Upper lobe of left lung (tissue), 6 donors: ENCODE measurements at regions not wholly inside any gene's neighbourhood (a gene's known extent, or its start where the extent isn't known, plus 50 kb on each side); places are given as distances from the start of the nearest gene placed in this dataset.

ENCODE experiments used
- ATAC-seq, 2 donors: fragments of 200-7000 bp; cut with Tn5 transposase; one replicate each; pipeline ENCODE4 v1.9.1; 2022; ENCODE audit warnings: mild to moderate bottlenecking in 2 of 2, moderate library complexity in 2 of 2; ENCODE audit not compliant: low FRiP score in 2 of 2
- DNase-seq, 2 donors: peaks; one replicate each; pipeline ENCODE4 v3.0.0-alpha.2; 2019 to 2020
- H3K27ac ChIP-seq, 4 donors: fragments of 200-600 bp; sonication (generic); one replicate each; pipeline ENCODE4 v1.5.1; 2016 to 2019
- H3K27me3 ChIP-seq, 4 donors: fragments of 200-600 bp; sonication (generic); one replicate each; pipeline ENCODE4 v1.5.1; 2017 to 2019
- H3K36me3 ChIP-seq, 4 donors: fragments of 200-600 bp; sonication (generic); one replicate each; pipeline ENCODE4 v1.5.1; 2016 to 2019
- H3K4me1 ChIP-seq, 4 donors: fragments of 200-600 bp; sonication (generic); one replicate each; pipeline ENCODE4 v1.5.1; 2018 to 2019
- H3K4me3 ChIP-seq, 4 donors: fragments of 200-600 bp; sonication (generic); one replicate each; pipeline ENCODE4 v1.5.1; 2017 to 2019; ENCODE audit warnings: mild to moderate bottlenecking in 2 of 4, moderate library complexity in 1 of 4
- H3K9me3 ChIP-seq, 4 donors: fragments of 200-600 bp; sonication (generic); one replicate each; pipeline ENCODE4 v1.5.1; 2018 to 2019
- CTCF ChIP-seq, 6 experiments: fragments of 450-650 bp in 4 of 6; fragments of 200-600 bp in 2 of 6; sonication (generic) in 2 of 6; IDR thresholded peaks; one replicate each; pipeline ENCODE4 v1.5.1; 2016 to 2019; ENCODE audit warnings: antibody characterized with exemption in 6 of 6
- EP300 ChIP-seq, 4 donors: sonication (generic); formaldehyde crosslinking; IDR thresholded peaks; one replicate each; pipeline ENCODE4 v1.5.1; 2017; ENCODE audit warnings: antibody characterized with exemption in 4 of 4, control low read depth in 2 of 4
- POLR2A ChIP-seq, 4 donors: fragments of 450-650 bp; IDR thresholded peaks; one replicate each; pipeline ENCODE4 v1.5.1; 2016 to 2017; ENCODE audit warnings: antibody characterized with exemption in 4 of 4, mild to moderate bottlenecking in 2 of 4
- POLR2AphosphoS5 ChIP-seq, 2 donors: sonication (generic); formaldehyde crosslinking; IDR thresholded peaks; one replicate each; pipeline ENCODE4 v1.5.1; 2017; ENCODE audit warnings: antibody characterized with exemption in 2 of 2
- WGBS, 2 donors: methylation state at CpG; one replicate each; pipeline ENCODE4 v1.1.5; 2017 to 2018; 5-methylcytosine and 5-hydroxymethylcytosine counted together
- donor health status: DM: no; HTN: no; CAD: no; lungs with moderate emphysema.
- donor health status: DM: no; HTN: yes; CAD: no; lungs with severe emphysema.

DNA sequence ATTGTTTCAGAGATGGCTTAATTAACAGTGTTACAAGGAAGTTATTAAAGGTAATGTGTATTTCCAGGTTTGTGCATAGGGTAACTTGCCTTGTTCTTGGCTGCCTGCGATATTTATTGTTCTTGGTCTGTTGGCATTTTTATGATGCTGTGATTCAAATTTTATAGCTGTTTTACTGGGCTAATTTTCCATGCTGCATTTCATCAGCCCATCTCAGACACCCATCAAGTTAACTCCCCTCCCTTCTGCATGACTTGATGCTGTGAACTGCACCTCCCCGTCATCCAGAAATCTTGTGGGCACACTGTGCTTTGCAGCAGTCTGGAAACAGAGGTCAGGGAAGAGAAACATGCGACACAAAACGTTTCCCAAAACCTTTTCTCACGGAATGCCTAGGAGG, 1049.2 kb downstream of the AACS start:
- no peaks in the 10 kb centered on the region for H3K36me3 ChIP-seq
- WGBS, 2 donors: 65 to 72% methylated on average over 5 of the region's 5 CpGs
- H3K4me1 ChIP-seq: no peaks in the 10 kb centered on the region
- H3K27ac ChIP-seq: no peak overlapping the region
- no peak overlapping the region for H3K4me3 ChIP-seq
- TF ChIP-seq CTCF (IDR thresholded peaks at IDR 0.05) (no peak), EP300 (IDR thresholded peaks at IDR 0.05) (no peak), POLR2A (IDR thresholded peaks at IDR 0.05) (no peak), POLR2AphosphoS5 (IDR thresholded peaks at IDR 0.05) (no peak)
- H3K27me3 ChIP-seq: no peaks in the 10 kb centered on the region
- no peak for ATAC-seq
- no peaks in the 10 kb centered on the region for H3K9me3 ChIP-seq
- DNase-seq: no peak

DNA sequence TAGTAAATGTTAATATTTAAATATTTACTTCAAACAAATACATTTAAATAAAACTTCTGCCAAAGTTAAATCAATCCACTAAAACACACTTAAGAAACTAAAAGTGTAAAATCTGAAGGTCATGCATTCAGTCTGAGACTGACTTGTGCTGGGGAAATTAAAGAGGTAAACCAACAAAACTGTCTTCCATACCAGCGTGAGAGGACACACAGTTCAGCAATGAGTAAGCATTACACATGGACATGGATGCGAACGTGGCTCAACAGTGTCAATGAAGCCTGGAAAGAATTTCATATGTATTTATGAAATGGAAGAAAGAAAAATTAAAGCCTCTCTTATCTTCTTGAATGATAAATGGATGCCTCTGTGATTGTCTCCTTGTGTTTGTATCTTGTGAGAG, 1052.3 kb downstream of the AACS start:
- no peak overlapping the region for H3K27ac ChIP-seq
- no peaks in the 10 kb centered on the region for H3K27me3 ChIP-seq
- DNase-seq: no peak
- 79 to 86% methylated on average over 3 of the region's 3 CpGs for WGBS, 2 donors
- no peak for TF ChIP-seq CTCF (IDR thresholded peaks at IDR 0.05)
- H3K4me3 ChIP-seq: no peak overlapping the region
- no peaks in the 10 kb centered on the region for H3K36me3 ChIP-seq
- H3K9me3 ChIP-seq: no peaks in the 10 kb centered on the region
- no peaks in the 10 kb centered on the region for H3K4me1 ChIP-seq
- no peak for ATAC-seq

- Histone ChIP-seq H3K27me3 (no peaks in the 10 kb centered on the region), H3K4me1 (no peaks in the 10 kb centered on the region), H3K27ac (no peak overlapping the region), H3K9me3 (peaks cover 6 to 35% (median 13%) of the 10 kb centered on the region in 4 donors), H3K4me3 (no peak overlapping the region), H3K36me3 (no peaks in the 10 kb centered on the region)
- WGBS, 2 donors: 92 to 95% methylated on average over 5 of the region's 5 CpGs
- TF ChIP-seq POLR2A (IDR thresholded peaks at IDR 0.05): no peak
- no peak for TF ChIP-seq POLR2AphosphoS5 (IDR thresholded peaks at IDR 0.05)
- no peak for TF ChIP-seq EP300 (IDR thresholded peaks at IDR 0.05)
- DNase-seq (no peak), ATAC-seq (no peak)
Measured at GRCh38 chr12:126139355-126139754, 1074.1 kb downstream of the AACS start.

DNA sequence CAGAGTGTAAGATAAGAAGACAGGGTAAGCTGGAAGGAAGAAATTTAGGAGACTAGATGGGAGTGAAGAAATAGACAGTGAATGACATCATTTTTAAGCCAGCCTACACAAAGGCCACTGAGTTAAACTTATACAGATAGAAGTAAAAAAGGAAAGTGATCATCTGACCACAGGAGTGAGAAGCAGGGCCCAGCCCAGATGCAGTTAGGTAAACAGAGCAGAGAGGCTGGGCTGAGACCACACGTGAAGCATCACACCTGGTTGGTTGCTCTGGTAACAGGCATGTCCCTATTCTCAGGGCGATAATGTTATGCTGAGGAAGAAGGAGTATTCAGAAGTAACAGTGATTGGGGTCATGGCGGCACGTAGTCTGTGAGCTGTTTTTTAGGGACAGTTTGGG, 1079.4 kb downstream of the AACS start:
- no peak for DNase-seq
- no peak for ATAC-seq
- H3K36me3 ChIP-seq: no peaks in the 10 kb centered on the region
- no peaks in the 10 kb centered on the region for H3K4me1 ChIP-seq
- no peak for TF ChIP-seq CTCF (IDR thresholded peaks at IDR 0.05)
- TF ChIP-seq EP300 (IDR thresholded peaks at IDR 0.05): no peak
- TF ChIP-seq POLR2A (IDR thresholded peaks at IDR 0.05): no peak
- TF ChIP-seq POLR2AphosphoS5 (IDR thresholded peaks at IDR 0.05): no peak
- WGBS, 2 donors: 74 to 88% methylated on average over 4 of the region's 4 CpGs
- H3K9me3 ChIP-seq: peaks cover 0 to 4% (median 0%) of the 10 kb centered on the region in 4 donors
- no peak overlapping the region for H3K4me3 ChIP-seq
- H3K27ac ChIP-seq: no peak overlapping the region
- H3K27me3 ChIP-seq: no peaks in the 10 kb centered on the region

DNA sequence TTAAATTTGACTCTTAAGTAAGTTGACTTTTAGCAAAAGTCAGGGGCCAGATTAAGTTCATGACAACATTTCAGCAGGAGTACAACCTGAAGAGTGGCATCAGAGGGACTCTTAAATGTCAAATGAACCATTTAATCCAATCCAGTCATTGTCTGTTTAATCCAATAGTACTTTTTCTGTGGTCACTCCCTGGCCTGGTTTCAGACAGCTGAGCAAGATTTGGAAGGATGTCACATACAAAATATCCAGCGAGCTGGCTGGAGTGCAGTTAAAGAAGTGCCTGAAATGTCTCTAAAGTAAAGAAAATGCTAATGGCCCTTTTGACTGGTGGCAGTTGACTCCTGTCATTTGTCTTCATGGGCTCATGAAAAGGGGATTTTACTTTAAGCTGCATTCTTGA, 1082.1 kb downstream of the AACS start:
- WGBS, 2 donors: 40 to 60% methylated on average over 1 of the region's 1 CpG
- ATAC-seq (no peak), DNase-seq (no peak)
- H3K36me3 ChIP-seq: no peaks in the 10 kb centered on the region
- H3K9me3 ChIP-seq: no peaks in the 10 kb centered on the region
- no peaks in the 10 kb centered on the region for H3K4me1 ChIP-seq
- no peak overlapping the region for H3K27ac ChIP-seq
- TF ChIP-seq EP300 (IDR thresholded peaks at IDR 0.05): no peak
- no peaks in the 10 kb centered on the region for H3K27me3 ChIP-seq
- H3K4me3 ChIP-seq: no peak overlapping the region

- Histone ChIP-seq H3K4me1 (no peaks in the 10 kb centered on the region), H3K4me3 (no peak overlapping the region), H3K9me3 (no peaks in the 10 kb centered on the region), H3K27me3 (no peaks in the 10 kb centered on the region), H3K36me3 (no peaks in the 10 kb centered on the region), H3K27ac (no peak overlapping the region)
- DNase-seq: no peak
- ATAC-seq: no peak
- TF ChIP-seq POLR2A (IDR thresholded peaks at IDR 0.05) (no peak), EP300 (IDR thresholded peaks at IDR 0.05) (no peak), CTCF (IDR thresholded peaks at IDR 0.05) (no peak), POLR2AphosphoS5 (IDR thresholded peaks at IDR 0.05) (no peak)
- WGBS, 2 donors: 77 to 84% methylated on average over 12 of the region's 12 CpGs
Measured at GRCh38 chr12:126156806-126157574, 1091.8 kb downstream of the AACS start.
